IgD-negative memory B cell (primary cell): ENCODE measurements at regions not wholly inside any gene's neighbourhood (a gene's known extent, or its start where the extent isn't known, plus 50 kb on each side); places are given as distances from the start of the nearest gene placed in this dataset.

Experiments
- H3K27ac Mint-ChIP-seq, 3 donors: one replicate each; pipeline ENCODE4 v1.8.0; 2020 to 2022; ENCODE audit warnings: mild to moderate bottlenecking in 3 of 3, mixed read lengths in 3 of 3, moderate library complexity in 1 of 3
- H3K27me3 Mint-ChIP-seq: one replicate; pipeline ENCODE4 v1.8.0; 2021; ENCODE audit warnings: mixed read lengths
- H3K36me3 Mint-ChIP-seq: one replicate; pipeline ENCODE4 v1.8.0; 2020; ENCODE audit warnings: mild to moderate bottlenecking, mixed read lengths
- H3K4me1 Mint-ChIP-seq, 3 donors: one replicate each; pipeline ENCODE4 v1.8.0; 2020 to 2022; ENCODE audit warnings: mixed read lengths in 3 of 3, mild to moderate bottlenecking in 1 of 3
- H3K4me3 Mint-ChIP-seq, 4 donors: one replicate each; pipeline ENCODE4 v1.8.0; 2020 to 2022; ENCODE audit warnings: mild to moderate bottlenecking in 4 of 4, mixed read lengths in 4 of 4, moderate library complexity in 3 of 4
- H3K9me3 Mint-ChIP-seq, 3 donors: one replicate each; pipeline ENCODE4 v1.8.0; 2020 to 2021; ENCODE audit warnings: mixed read lengths in 3 of 3, mild to moderate bottlenecking in 1 of 3

GRCh38 chr18:76656925-76657827, 162.1 kb upstream of the ZNF516 start:
- Mint-ChIP-seq H3K9me3 (peaks cover 2 to 7% (median 2%) of the 10 kb centered on the region in 3 donors), H3K27me3 (peaks cover 25% of the 10 kb centered on the region), H3K27ac (no peak overlapping the region), H3K4me1 (peaks cover 0 to 3% (median 0%) of the 10 kb centered on the region in 3 donors), H3K36me3 (peaks cover 1% of the 10 kb centered on the region), H3K4me3 (peak overlapping the region in 1 of 4 donors; percentile 3)

- Mint-ChIP-seq H3K4me3 (no peak overlapping the region), H3K27me3 (peaks cover 25% of the 10 kb centered on the region), H3K36me3 (peaks cover 1% of the 10 kb centered on the region), H3K9me3 (peaks cover 2% of the 10 kb centered on the region in 3 donors), H3K4me1 (peaks cover 0 to 3% (median 0%) of the 10 kb centered on the region in 3 donors), H3K27ac (no peak overlapping the region)
Observed at GRCh38 chr18:76654577-76654976, 159.5 kb upstream of the ZNF516 start.

GRCh38 chr18:76647322-76647721, 152.3 kb upstream of the ZNF516 start:
- peaks cover 3% of the 10 kb centered on the region for H3K27me3 Mint-ChIP-seq
- H3K27ac Mint-ChIP-seq, result no peak overlapping the region

GRCh38 chr18:76644580-76644979, 149.5 kb upstream of the ZNF516 start:
- H3K36me3 Mint-ChIP-seq, result no peaks in the 10 kb centered on the region
- no peaks in the 10 kb centered on the region for H3K9me3 Mint-ChIP-seq
- peaks cover 3% of the 10 kb centered on the region for H3K27me3 Mint-ChIP-seq
- H3K4me3 Mint-ChIP-seq, result no peak overlapping the region
- H3K4me1 Mint-ChIP-seq, result no peaks in the 10 kb centered on the region
- no peak overlapping the region for H3K27ac Mint-ChIP-seq

More at GRCh38 chr18:76647322-76647721, 152.3 kb upstream of the ZNF516 start:
- Mint-ChIP-seq H3K36me3 (no peaks in the 10 kb centered on the region), H3K4me1 (no peaks in the 10 kb centered on the region), H3K9me3 (no peaks in the 10 kb centered on the region), H3K4me3 (no peak overlapping the region)

- H3K36me3 Mint-ChIP-seq, result no peaks in the 10 kb centered on the region
- no peak overlapping the region for H3K4me3 Mint-ChIP-seq
- H3K4me1 Mint-ChIP-seq, result no peaks in the 10 kb centered on the region
- peaks cover 3% of the 10 kb centered on the region for H3K27me3 Mint-ChIP-seq
- no peaks in the 10 kb centered on the region for H3K9me3 Mint-ChIP-seq
- H3K27ac Mint-ChIP-seq, result no peak overlapping the region
Observed at GRCh38 chr18:76643996-76644395, 149.0 kb upstream of the ZNF516 start.

GRCh38 chr18:76643199-76643598, 148.2 kb upstream of the ZNF516 start:
- Mint-ChIP-seq H3K27ac (no peak overlapping the region), H3K27me3 (peaks cover 4% of the 10 kb centered on the region)

GRCh38 chr18:76640438-76640837, 145.4 kb upstream of the ZNF516 start:
- no peaks in the 10 kb centered on the region for H3K36me3 Mint-ChIP-seq
- H3K4me1 Mint-ChIP-seq, result no peaks in the 10 kb centered on the region
- H3K27me3 Mint-ChIP-seq, result peaks cover 4% of the 10 kb centered on the region
- H3K4me3 Mint-ChIP-seq, result no peak overlapping the region
- no peaks in the 10 kb centered on the region for H3K9me3 Mint-ChIP-seq
- no peak overlapping the region for H3K27ac Mint-ChIP-seq

More at GRCh38 chr18:76643199-76643598, 148.2 kb upstream of the ZNF516 start:
- Mint-ChIP-seq H3K9me3 (no peaks in the 10 kb centered on the region), H3K4me3 (no peak overlapping the region), H3K36me3 (no peaks in the 10 kb centered on the region), H3K4me1 (no peaks in the 10 kb centered on the region)

- H3K36me3 Mint-ChIP-seq, result peaks cover 2% of the 10 kb centered on the region
- H3K4me3 Mint-ChIP-seq, result no peak overlapping the region
- no peaks in the 10 kb centered on the region for H3K4me1 Mint-ChIP-seq
- peaks cover 2% of the 10 kb centered on the region for H3K27me3 Mint-ChIP-seq
- peaks cover 3 to 8% (median 6%) of the 10 kb centered on the region in 3 donors for H3K9me3 Mint-ChIP-seq
- no peak overlapping the region for H3K27ac Mint-ChIP-seq
Observed at GRCh38 chr18:76634564-76634963, 139.5 kb upstream of the ZNF516 start.

- peaks cover 2% of the 10 kb centered on the region for H3K36me3 Mint-ChIP-seq
- H3K4me1 Mint-ChIP-seq, result no peaks in the 10 kb centered on the region
- H3K27me3 Mint-ChIP-seq, result peaks cover 2% of the 10 kb centered on the region
- H3K27ac Mint-ChIP-seq, result no peak overlapping the region
- peaks cover 3 to 8% (median 6%) of the 10 kb centered on the region in 3 donors for H3K9me3 Mint-ChIP-seq
- H3K4me3 Mint-ChIP-seq, result no peak overlapping the region
Observed at GRCh38 chr18:76633588-76634269, 138.7 kb upstream of the ZNF516 start.

- H3K27me3 Mint-ChIP-seq, result no peaks in the 10 kb centered on the region
- no peak overlapping the region for H3K4me3 Mint-ChIP-seq
- H3K9me3 Mint-ChIP-seq, result peaks cover 0 to 6% (median 4%) of the 10 kb centered on the region in 3 donors
- H3K36me3 Mint-ChIP-seq, result peaks cover 2% of the 10 kb centered on the region
- no peak overlapping the region for H3K27ac Mint-ChIP-seq
- H3K4me1 Mint-ChIP-seq, result no peaks in the 10 kb centered on the region
Observed at GRCh38 chr18:76627444-76627843, 132.4 kb upstream of the ZNF516 start.

- Mint-ChIP-seq H3K27me3 (no peaks in the 10 kb centered on the region), H3K27ac (no peak overlapping the region), H3K36me3 (peaks cover 1% of the 10 kb centered on the region), H3K4me1 (no peaks in the 10 kb centered on the region), H3K4me3 (no peak overlapping the region), H3K9me3 (peaks cover 0 to 6% (median 3%) of the 10 kb centered on the region in 3 donors)
Observed at GRCh38 chr18:76626991-76627390, 131.9 kb upstream of the ZNF516 start.

GRCh38 chr18:76622651-76623050, 127.6 kb upstream of the ZNF516 start:
- Mint-ChIP-seq H3K27me3 (peaks cover 7% of the 10 kb centered on the region), H3K9me3 (no peaks in the 10 kb centered on the region)

GRCh38 chr18:76621782-76622495, 126.9 kb upstream of the ZNF516 start:
- H3K27ac Mint-ChIP-seq, result no peak overlapping the region
- no peaks in the 10 kb centered on the region for H3K36me3 Mint-ChIP-seq
- H3K9me3 Mint-ChIP-seq, result no peaks in the 10 kb centered on the region
- H3K4me1 Mint-ChIP-seq, result peaks cover 0 to 3% (median 0%) of the 10 kb centered on the region in 3 donors
- H3K4me3 Mint-ChIP-seq, result no peak overlapping the region
- peaks cover 7% of the 10 kb centered on the region for H3K27me3 Mint-ChIP-seq

More at GRCh38 chr18:76622651-76623050, 127.6 kb upstream of the ZNF516 start:
- Mint-ChIP-seq H3K36me3 (no peaks in the 10 kb centered on the region), H3K4me1 (peaks cover 0 to 3% (median 0%) of the 10 kb centered on the region in 3 donors), H3K4me3 (no peak overlapping the region), H3K27ac (no peak overlapping the region)

- H3K36me3 Mint-ChIP-seq, result no peaks in the 10 kb centered on the region
- peaks cover 0 to 3% (median 0%) of the 10 kb centered on the region in 3 donors for H3K4me1 Mint-ChIP-seq
- no peaks in the 10 kb centered on the region for H3K9me3 Mint-ChIP-seq
- H3K27me3 Mint-ChIP-seq, result peaks cover 7% of the 10 kb centered on the region
- no peak overlapping the region for H3K4me3 Mint-ChIP-seq
- no peak overlapping the region for H3K27ac Mint-ChIP-seq
Observed at GRCh38 chr18:76621226-76621625, 126.2 kb upstream of the ZNF516 start.
